H1 (cell line): ENCODE measurements at regions not wholly inside any gene's neighbourhood (a gene's known extent, or its start where the extent isn't known, plus 50 kb on each side); places are given as distances from the start of the nearest gene placed in this dataset.

ENCODE experiments used
- CTCF ChIA-PET: fragments of 300-600 bp; sonication (Branson Sonifier 250); formaldehyde crosslinking; loops from one replicate; lab custom pipeline; 2021; ENCODE audit not compliant: partially characterized antibody; lab: Charles Lee
- POLR2A ChIA-PET: fragments of 300-600 bp; sonication (Branson Sonifier 250); formaldehyde crosslinking; loops from one replicate; lab custom pipeline; 2021; ENCODE audit warnings: inconsistent platforms; ENCODE audit not compliant: partially characterized antibody; lab: Charles Lee
- DNase-seq, 2 experiments: peaks; one replicate each; pipeline versions ENCODE4 v3.0.0 to v3.0.0-alpha.2; 2010 to 2022; ENCODE audit warnings: low spot score in 2 of 2, low read depth in 1 of 2, mixed read lengths in 1 of 2
- FAIRE-seq: peaks from 2 replicates; lab custom pipeline; 2011; peaks lifted over from hg19 to GRCh38; lab: Jason Lieb, UNC
- H2AFZ ChIP-seq: 2 replicates; pipeline ENCODE4 v1.8.1; 2012; ENCODE audit warnings: low read length, inconsistent platforms
- H2AK5ac ChIP-seq: 2 replicates; pipeline ENCODE4 v1.6.1; 2013; ENCODE audit warnings: low read depth, low read length
- H2BK120ac ChIP-seq: replicated peaks from 2 replicates; pipeline ENCODE3; 2013; ENCODE audit warnings: low read depth, low read length, inconsistent platforms
- H2BK12ac ChIP-seq: 2 replicates; pipeline ENCODE4 v1.6.1; 2013; ENCODE audit warnings: low read depth, low read length
- H2BK15ac ChIP-seq: 2 replicates; pipeline ENCODE4 v1.6.1; 2013; ENCODE audit warnings: low read length
- H2BK20ac ChIP-seq: 2 replicates; pipeline ENCODE4 v1.6.1; 2013; ENCODE audit warnings: low read length
- H2BK5ac ChIP-seq: 2 replicates; pipeline ENCODE4 v1.6.1; 2013; ENCODE audit warnings: low read depth, low read length
- H3K14ac ChIP-seq: 2 replicates; pipeline ENCODE4 v1.6.1; 2013; ENCODE audit warnings: inconsistent platforms; ENCODE audit not compliant: insufficient read length
- H3K18ac ChIP-seq: 2 replicates; pipeline ENCODE4 v1.6.1; 2013; ENCODE audit warnings: low read length; ENCODE audit errors: extremely low read depth
- H3K23ac ChIP-seq: 2 replicates; pipeline ENCODE4 v1.6.1; 2013; ENCODE audit warnings: inconsistent platforms; ENCODE audit not compliant: insufficient read length
- H3K23me2 ChIP-seq: 2 replicates; pipeline ENCODE4 v1.6.1; 2013; ENCODE audit warnings: low read depth, low read length
- H3K27ac ChIP-seq: 2 replicates; pipeline ENCODE4 v1.6.1; 2011; ENCODE audit warnings: low read depth, low read length, inconsistent platforms
- H3K27me3 ChIP-seq, 4 experiments: replicated peaks in 1 of 4; 1 replicate in 1 of 4; 2 replicates in 3 of 4; pipeline versions ENCODE4 v1.6.1 to v1.8.1; 2011 to 2013; ENCODE audit warnings: low read length in 3 of 4, mild to moderate bottlenecking in 3 of 4, inconsistent platforms in 2 of 4, mixed read lengths in 2 of 4, moderate library complexity in 1 of 4; ENCODE audit not compliant: control insufficient read depth in 3 of 4, insufficient read depth in 3 of 4; ENCODE audit errors: extremely low read depth in 1 of 4
- H3K36me3 ChIP-seq, 4 experiments: 2 replicates each; pipeline versions ENCODE4 v1.6.1 to v1.8.1; 2011 to 2013; ENCODE audit warnings: mild to moderate bottlenecking in 4 of 4, low read length in 3 of 4, moderate library complexity in 2 of 4, control low read depth in 1 of 4, inconsistent platforms in 1 of 4; ENCODE audit not compliant: insufficient read depth in 4 of 4, control insufficient read depth in 2 of 4
- H3K4ac ChIP-seq: replicated peaks from 2 replicates; pipeline ENCODE3; 2013; ENCODE audit warnings: low read length, low read depth, mixed read lengths, inconsistent platforms; ENCODE audit not compliant: insufficient read length
- H3K4me1 ChIP-seq, 4 experiments: replicated peaks in 1 of 4; 1 replicate in 1 of 4; 2 replicates in 3 of 4; pipeline versions ENCODE4 v1.6.1 to v1.8.1; 2011 to 2013; ENCODE audit warnings: low read length in 3 of 4, inconsistent platforms in 2 of 4, mixed read lengths in 1 of 4; ENCODE audit not compliant: insufficient read depth in 4 of 4, control insufficient read depth in 3 of 4
- H3K4me2 ChIP-seq, 2 experiments: 2 replicates each; pipeline versions ENCODE4 v1.6.1 to v1.8.1; 2011 to 2013; ENCODE audit warnings: low read depth in 2 of 2, low read length in 2 of 2, control low read depth in 1 of 2, inconsistent platforms in 1 of 2, mild to moderate bottlenecking in 1 of 2; ENCODE audit not compliant: insufficient read depth in 1 of 2
- H3K4me3 ChIP-seq, 4 experiments: fragments of 200-600, 300-600 bp in 1 of 4; sonication (generic), shearing (Covaris generic), sonication (Bioruptor Twin) in 1 of 4; 2 replicates each; pipeline versions ENCODE4 v1.5.1 to v1.8.1; 2011 to 2016; ENCODE audit warnings: low read length in 4 of 4, low read depth in 3 of 4, control low read depth in 2 of 4, inconsistent platforms in 2 of 4, mild to moderate bottlenecking in 2 of 4, mixed read lengths in 1 of 4, moderate library complexity in 1 of 4; ENCODE audit not compliant: insufficient read depth in 2 of 4; ENCODE audit errors: extremely low read depth in 1 of 4
- H3K56ac ChIP-seq: replicated peaks from 2 replicates; pipeline ENCODE3; 2013; ENCODE audit warnings: low read depth, mild to moderate bottlenecking, mixed read lengths, low read length, inconsistent platforms; ENCODE audit not compliant: insufficient read length
- H3K79me1 ChIP-seq: 2 replicates; pipeline ENCODE4 v1.6.1; 2013; ENCODE audit warnings: low read depth, low read length, control low read depth
- H3K79me2 ChIP-seq, 2 experiments: 2 replicates each; pipeline versions ENCODE4 v1.6.1 to v1.8.1; 2012 to 2013; ENCODE audit warnings: low read length in 2 of 2, mild to moderate bottlenecking in 2 of 2, inconsistent platforms in 1 of 2; ENCODE audit not compliant: insufficient read depth in 2 of 2, control insufficient read depth in 1 of 2
- H3K9ac ChIP-seq, 4 experiments: replicated peaks in 1 of 4; 1 replicate in 1 of 4; 2 replicates in 3 of 4; pipeline versions ENCODE4 v1.6.1 to v1.8.1; 2011 to 2013; ENCODE audit warnings: low read depth in 3 of 4, low read length in 3 of 4, control low read depth in 2 of 4, mild to moderate bottlenecking in 2 of 4, moderate library complexity in 2 of 4, inconsistent platforms in 1 of 4; ENCODE audit errors: extremely low read depth in 1 of 4
- H3K9me3 ChIP-seq, 2 experiments: 2 replicates each; pipeline versions ENCODE4 v1.6.1 to v1.8.1; 2012 to 2013; ENCODE audit warnings: mild to moderate bottlenecking in 2 of 2, moderate library complexity in 2 of 2, control low read depth in 1 of 2, inconsistent platforms in 1 of 2, low read depth in 1 of 2, low read length in 1 of 2, mixed read lengths in 1 of 2; ENCODE audit not compliant: insufficient read depth in 2 of 2
- H4K20me1 ChIP-seq, 2 experiments: replicated peaks in 1 of 2; 2 replicates each; pipeline versions ENCODE3 to v1.8.1; 2011 to 2013; ENCODE audit warnings: inconsistent platforms in 2 of 2, low read length in 2 of 2, mild to moderate bottlenecking in 1 of 2; ENCODE audit not compliant: insufficient read depth in 2 of 2, control insufficient read depth in 1 of 2
- H4K5ac ChIP-seq: 2 replicates; pipeline ENCODE4 v1.6.1; 2013; ENCODE audit warnings: low read length, low read depth, mixed read lengths, inconsistent platforms; ENCODE audit not compliant: insufficient read length
- H4K8ac ChIP-seq: 2 replicates; pipeline ENCODE4 v1.8.0; 2013; ENCODE audit warnings: mild to moderate bottlenecking, moderate library complexity, low read length, inconsistent platforms; ENCODE audit not compliant: insufficient read depth; ENCODE audit errors: extremely low read depth
- H4K91ac ChIP-seq: replicated peaks from 2 replicates; pipeline ENCODE3; 2013; ENCODE audit warnings: low read length, mixed read lengths, inconsistent platforms; ENCODE audit not compliant: insufficient read length
- MAFK ChIP-seq: IDR thresholded peaks from 2 replicates; pipeline ENCODE4 v1.6.1; 2012; ENCODE audit warnings: low read depth, mild to moderate bottlenecking, improper control_type of control experiment, low read length
- RFX5 ChIP-seq: IDR thresholded peaks from 2 replicates; pipeline ENCODE4 v1.6.1; 2011; ENCODE audit warnings: low read depth, low read length, improper control_type of control experiment, borderline replicate concordance
- WGBS, 2 experiments: shearing (Covaris generic) in 1 of 2; methylation state at CpG; one replicate each; pipeline versions ENCODE4 v1.1.6 to v1.1.7; 2013 to 2015; ENCODE audit warnings: low lambda C conversion rate in 2 of 2, mixed read lengths in 2 of 2, inconsistent platforms in 1 of 2, low coverage in 1 of 2, missing lambda C conversion rate in 1 of 2; ENCODE audit not compliant: insufficient replicate concordance in 2 of 2, insufficient coverage in 1 of 2, insufficient read length in 1 of 2; ENCODE audit errors: extremely low coverage in 1 of 2, missing lambda C conversion rate in 1 of 2; 5-methylcytosine and 5-hydroxymethylcytosine counted together

DNA sequence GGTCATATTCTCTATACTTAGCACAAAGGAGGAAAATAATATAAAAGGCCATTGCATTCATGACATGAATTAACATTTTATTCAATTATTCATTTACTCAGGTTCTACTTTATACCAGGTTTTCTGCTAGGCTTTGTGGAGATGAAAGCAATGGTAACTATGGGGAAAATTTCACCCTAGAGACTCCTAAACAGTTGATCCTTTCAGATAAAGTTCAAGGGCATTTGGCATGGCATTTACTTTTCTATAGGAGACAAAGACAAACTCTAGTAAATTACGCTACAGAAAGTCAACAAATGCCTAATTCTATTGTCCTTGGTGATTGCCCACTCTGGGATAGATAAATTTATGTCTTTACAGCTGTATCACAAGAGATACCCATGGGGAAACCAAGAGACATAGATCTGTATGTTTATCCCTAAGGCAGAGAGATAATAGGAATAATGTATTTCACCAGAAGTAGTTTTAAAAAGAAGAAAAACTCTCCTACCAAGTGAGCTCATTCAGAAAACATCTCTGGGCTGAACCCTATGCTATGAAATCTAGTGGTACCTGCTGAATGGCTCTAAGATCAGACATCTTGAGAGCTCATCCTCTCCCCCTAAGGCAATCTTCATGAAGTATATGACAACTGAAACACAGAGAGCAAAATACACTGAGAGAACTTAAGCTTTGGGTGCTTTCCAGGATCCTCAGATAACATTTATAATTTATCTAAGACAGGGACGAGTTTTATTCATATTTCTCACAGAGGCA, 316.7 kb downstream of the ANTXR2 start:
- CTCF ChIA-PET = no interaction called here
- no peak overlapping the region for H2BK20ac ChIP-seq
- H3K4me2 ChIP-seq = no peak overlapping the region
- no peak overlapping the region for H4K5ac ChIP-seq
- H2BK5ac ChIP-seq = no peak overlapping the region
- H3K9ac ChIP-seq = no peak overlapping the region
- no peak for DNase-seq
- no peak overlapping the region for H3K23ac ChIP-seq
- no peaks in the 10 kb centered on the region for H3K23me2 ChIP-seq
- H2AFZ ChIP-seq = no peak overlapping the region
- H2BK15ac ChIP-seq = no peak overlapping the region
- no peak for TF ChIP-seq RFX5
- TF ChIP-seq MAFK = no peak
- H3K36me3 ChIP-seq = no peaks in the 10 kb centered on the region
- no peak overlapping the region for H3K14ac ChIP-seq
- no peak overlapping the region for H2BK12ac ChIP-seq
- no peak overlapping the region for H2AK5ac ChIP-seq
- no peak overlapping the region for H4K91ac ChIP-seq
- no peak for FAIRE-seq
- POLR2A ChIA-PET = no interaction called here
- no peaks in the 10 kb centered on the region for H3K9me3 ChIP-seq
- no peaks in the 10 kb centered on the region for H3K4me1 ChIP-seq
- H3K27me3 ChIP-seq = no peaks in the 10 kb centered on the region
- H2BK120ac ChIP-seq = no peak overlapping the region
- H3K18ac ChIP-seq = no peak overlapping the region
- no peak overlapping the region for H3K4me3 ChIP-seq
- WGBS, 2 experiments = 87% methylated on average over 2 of the region's 2 CpGs; no CpG with 5 or more reads in 1 of the 2 experiments
- no peaks in the 10 kb centered on the region for H3K79me2 ChIP-seq
- H3K56ac ChIP-seq = no peak overlapping the region
- no peaks in the 10 kb centered on the region for H3K79me1 ChIP-seq
- H3K4ac ChIP-seq = no peak overlapping the region
- no peaks in the 10 kb centered on the region for H4K20me1 ChIP-seq
- H4K8ac ChIP-seq = no peak overlapping the region
- H3K27ac ChIP-seq = no peak overlapping the region
